DMS79 (cell line): ENCODE measurements at regions not wholly inside any gene's neighbourhood (a gene's known extent, or its start where the extent isn't known, plus 50 kb on each side); places are given as distances from the start of the nearest gene placed in this dataset.
A peak's percentile ranks its signal among the peaks of the same experiment; 100 is the strongest.

ENCODE experiments used
- DNase-seq: peaks from one replicate; lab custom pipeline; 2025; lab: John Stamatoyannopoulos, UW

- no peak for DNase-seq
Measured at GRCh38 chr12:98402671-98403070, 112.7 kb upstream of the TMPO start.

- no peak for DNase-seq
Measured at GRCh38 chr12:98403385-98403784, 112.0 kb upstream of the TMPO start.

- no peak for DNase-seq
Measured at GRCh38 chr12:98403936-98404335, 111.5 kb upstream of the TMPO start.

- no peak for DNase-seq
Measured at GRCh38 chr12:98405805-98406366, 109.5 kb upstream of the TMPO start.

- no peak for DNase-seq
Measured at GRCh38 chr12:98406378-98406777, 109.0 kb upstream of the TMPO start.

GRCh38 chr12:98408681-98409080 lies 106.7 kb upstream of the TMPO start:
- DNase-seq = no peak

- no peak for DNase-seq
Measured at GRCh38 chr12:98409548-98409947, 105.8 kb upstream of the TMPO start.

- no peak for DNase-seq
Measured at GRCh38 chr12:98410356-98410755, 105.0 kb upstream of the TMPO start.

- DNase-seq = no peak
Measured at GRCh38 chr12:98416845-98417244, 98.5 kb upstream of the TMPO start.

GRCh38 chr12:98417266-98417665 lies 98.1 kb upstream of the TMPO start:
- DNase-seq = no peak

- DNase-seq = no peak
Measured at GRCh38 chr12:98418357-98419075, 96.9 kb upstream of the TMPO start.

GRCh38 chr12:98419081-98419794 lies 96.2 kb upstream of the TMPO start:
- DNase-seq = no peak

GRCh38 chr12:98419795-98420404 lies 95.5 kb upstream of the TMPO start:
- DNase-seq = no peak

GRCh38 chr12:98420461-98420860 lies 94.9 kb upstream of the TMPO start:
- no peak for DNase-seq

- no peak for DNase-seq
Measured at GRCh38 chr12:98421316-98421715, 94.1 kb upstream of the TMPO start.

- DNase-seq = no peak
Measured at GRCh38 chr12:98422359-98422758, 93.0 kb upstream of the TMPO start.

- DNase-seq = no peak
Measured at GRCh38 chr12:98422812-98423211, 92.6 kb upstream of the TMPO start.

GRCh38 chr12:98423963-98424362 lies 91.4 kb upstream of the TMPO start:
- no peak for DNase-seq

GRCh38 chr12:98424726-98425401 lies 90.5 kb upstream of the TMPO start:
- DNase-seq = peak; percentile 62

- DNase-seq = no peak
Measured at GRCh38 chr12:98425859-98426258, 89.5 kb upstream of the TMPO start.

GRCh38 chr12:98431089-98431488 lies 84.3 kb upstream of the TMPO start:
- DNase-seq = no peak

GRCh38 chr12:98437166-98437565 lies 78.2 kb upstream of the TMPO start:
- no peak for DNase-seq
